ENCODE measurements at regions not wholly inside any gene's neighbourhood (a gene's known extent, or its start where the extent isn't known, plus 50 kb on each side); places are given as distances from the start of the nearest gene placed in this dataset.

DNA sequence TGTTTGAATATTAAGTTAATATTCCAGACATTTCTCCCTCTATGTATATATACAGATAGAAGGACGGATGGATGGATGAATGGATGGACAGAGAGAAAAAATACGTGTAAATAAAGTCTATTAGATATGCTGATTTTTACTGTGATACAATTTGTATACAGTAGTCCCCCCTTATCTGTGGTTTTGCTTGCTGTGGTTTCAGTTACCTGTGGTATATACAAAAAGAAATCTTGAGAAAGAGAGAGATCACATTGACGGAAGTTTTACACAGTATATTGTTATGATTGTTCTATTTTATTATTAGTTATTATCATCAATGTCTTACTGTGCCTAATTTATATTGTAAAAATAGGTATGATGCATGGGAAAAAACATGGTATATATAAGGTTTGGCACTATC, 290.2 kb downstream of the UTRN start:
- TF ChIP-seq, protein P1, sequence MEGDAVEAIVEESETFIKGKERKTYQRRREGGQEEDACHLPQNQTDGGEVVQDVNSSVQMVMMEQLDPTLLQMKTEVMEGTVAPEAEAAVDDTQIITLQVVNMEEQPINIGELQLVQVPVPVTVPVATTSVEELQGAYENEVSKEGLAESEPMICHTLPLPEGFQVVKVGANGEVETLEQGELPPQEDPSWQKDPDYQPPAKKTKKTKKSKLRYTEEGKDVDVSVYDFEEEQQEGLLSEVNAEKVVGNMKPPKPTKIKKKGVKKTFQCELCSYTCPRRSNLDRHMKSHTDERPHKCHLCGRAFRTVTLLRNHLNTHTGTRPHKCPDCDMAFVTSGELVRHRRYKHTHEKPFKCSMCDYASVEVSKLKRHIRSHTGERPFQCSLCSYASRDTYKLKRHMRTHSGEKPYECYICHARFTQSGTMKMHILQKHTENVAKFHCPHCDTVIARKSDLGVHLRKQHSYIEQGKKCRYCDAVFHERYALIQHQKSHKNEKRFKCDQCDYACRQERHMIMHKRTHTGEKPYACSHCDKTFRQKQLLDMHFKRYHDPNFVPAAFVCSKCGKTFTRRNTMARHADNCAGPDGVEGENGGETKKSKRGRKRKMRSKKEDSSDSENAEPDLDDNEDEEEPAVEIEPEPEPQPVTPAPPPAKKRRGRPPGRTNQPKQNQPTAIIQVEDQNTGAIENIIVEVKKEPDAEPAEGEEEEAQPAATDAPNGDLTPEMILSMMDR (IDR thresholded peaks at IDR 0.05) = no peak
- TF ChIP-seq POLR2AphosphoS5 (IDR thresholded peaks at IDR 0.05) = no peak
